ENCODE measurements at regions not wholly inside any gene's neighbourhood (a gene's known extent, or its start where the extent isn't known, plus 50 kb on each side); places are given as distances from the start of the nearest gene placed in this dataset.

DNA sequence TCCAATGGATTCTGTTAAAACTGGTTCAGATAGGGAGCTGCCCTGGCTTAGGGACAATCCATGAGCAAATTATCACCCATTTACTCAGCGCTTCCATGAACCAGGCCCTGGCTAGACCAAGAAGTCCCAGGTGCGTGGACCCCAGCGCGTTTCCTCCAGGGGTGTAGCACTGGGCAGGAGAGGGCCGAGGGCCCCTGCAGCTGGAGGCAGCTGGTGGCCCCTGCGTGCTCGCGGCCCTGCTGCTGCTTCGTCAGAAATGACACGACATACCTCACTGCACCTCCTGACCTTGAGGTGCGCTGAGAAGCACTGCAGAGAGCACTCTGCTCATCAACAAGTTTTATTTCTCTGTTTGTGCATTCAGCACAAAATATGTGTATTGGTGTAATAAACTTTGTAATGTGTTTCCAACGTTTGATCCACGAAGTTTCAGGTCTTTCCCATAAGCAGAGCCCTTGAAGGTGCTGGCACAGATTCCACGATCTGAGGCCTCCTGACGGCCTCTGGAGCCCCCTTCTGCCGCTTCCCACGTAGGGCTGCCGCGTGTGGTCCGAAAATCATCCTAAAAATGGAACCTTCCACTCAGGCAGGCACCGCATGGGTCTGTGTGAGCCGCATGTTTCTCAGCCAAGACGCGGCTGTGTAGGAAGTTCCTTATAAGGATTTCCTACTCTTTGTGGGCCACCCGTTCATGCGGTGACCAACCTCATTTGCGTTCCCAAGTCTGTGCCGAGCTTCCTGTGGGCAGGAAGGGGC lies 50.8 kb upstream of the ZCCHC14 start:
- TF ChIP-seq, protein P1, sequence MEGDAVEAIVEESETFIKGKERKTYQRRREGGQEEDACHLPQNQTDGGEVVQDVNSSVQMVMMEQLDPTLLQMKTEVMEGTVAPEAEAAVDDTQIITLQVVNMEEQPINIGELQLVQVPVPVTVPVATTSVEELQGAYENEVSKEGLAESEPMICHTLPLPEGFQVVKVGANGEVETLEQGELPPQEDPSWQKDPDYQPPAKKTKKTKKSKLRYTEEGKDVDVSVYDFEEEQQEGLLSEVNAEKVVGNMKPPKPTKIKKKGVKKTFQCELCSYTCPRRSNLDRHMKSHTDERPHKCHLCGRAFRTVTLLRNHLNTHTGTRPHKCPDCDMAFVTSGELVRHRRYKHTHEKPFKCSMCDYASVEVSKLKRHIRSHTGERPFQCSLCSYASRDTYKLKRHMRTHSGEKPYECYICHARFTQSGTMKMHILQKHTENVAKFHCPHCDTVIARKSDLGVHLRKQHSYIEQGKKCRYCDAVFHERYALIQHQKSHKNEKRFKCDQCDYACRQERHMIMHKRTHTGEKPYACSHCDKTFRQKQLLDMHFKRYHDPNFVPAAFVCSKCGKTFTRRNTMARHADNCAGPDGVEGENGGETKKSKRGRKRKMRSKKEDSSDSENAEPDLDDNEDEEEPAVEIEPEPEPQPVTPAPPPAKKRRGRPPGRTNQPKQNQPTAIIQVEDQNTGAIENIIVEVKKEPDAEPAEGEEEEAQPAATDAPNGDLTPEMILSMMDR (IDR thresholded peaks at IDR 0.05), result no peak
- TF ChIP-seq EP300 (IDR thresholded peaks at IDR 0.05) (no peak), POLR2A (IDR thresholded peaks at IDR 0.05) (no peak)

Data from upper lobe of left lung (tissue), 4 donors.